ENCODE measurements at regions not wholly inside any gene's neighbourhood (a gene's known extent, or its start where the extent isn't known, plus 50 kb on each side); places are given as distances from the start of the nearest gene placed in this dataset.

GRCh38 chr16:79962962-79963361 is 362.4 kb upstream of the MAF start:
- TF ChIP-seq EZH2 (IDR thresholded peaks at IDR 0.05; ENCODE audit: borderline replicate concordance, low read depth, low read length, poor library complexity, severe bottlenecking) (no peak), CTCF (conservative IDR thresholded peaks at IDR 0.05; ENCODE audit: low read depth, low read length) (no peak)
